Activated naive CD8-positive, alpha-beta T cell (primary cell): ENCODE measurements at regions not wholly inside any gene's neighbourhood (a gene's known extent, or its start where the extent isn't known, plus 50 kb on each side); places are given as distances from the start of the nearest gene placed in this dataset.
"Not testable (repeated sequence)": the region's sequence is repeated elsewhere in the genome, so short reads cannot be mapped to it uniquely, and the experiment has no call there.

ENCODE experiments used
- H3K27ac Mint-ChIP-seq: one replicate; pipeline ENCODE4 v1.8.0; 2021; ENCODE audit warnings: mixed read lengths
- H3K27me3 Mint-ChIP-seq: one replicate; pipeline ENCODE4 v1.8.0; 2021; ENCODE audit warnings: mixed read lengths
- H3K36me3 Mint-ChIP-seq: one replicate; pipeline ENCODE4 v1.8.0; 2021; ENCODE audit warnings: mixed read lengths
- H3K4me1 Mint-ChIP-seq: one replicate; pipeline ENCODE4 v1.8.0; 2021; ENCODE audit warnings: low read depth, mixed read lengths
- H3K4me3 Mint-ChIP-seq: one replicate; pipeline ENCODE4 v1.8.0; 2021; ENCODE audit warnings: mild to moderate bottlenecking, mixed read lengths
- H3K9me3 Mint-ChIP-seq: one replicate; pipeline ENCODE4 v1.8.0; 2021; ENCODE audit warnings: low read depth, mixed read lengths

- no peaks in the 10 kb centered on the region for H3K9me3 Mint-ChIP-seq
- H3K4me3 Mint-ChIP-seq = peak overlapping the region; percentile 86
- peak overlapping the region; percentile 99 for H3K27ac Mint-ChIP-seq
- no peaks in the 10 kb centered on the region for H3K36me3 Mint-ChIP-seq
- peaks cover 50% of the 10 kb centered on the region for H3K4me1 Mint-ChIP-seq
- no peaks in the 10 kb centered on the region for H3K27me3 Mint-ChIP-seq
Measured at GRCh38 chr1:148372731-148373130, 110.4 kb downstream of the PPIAL4G start.

DNA sequence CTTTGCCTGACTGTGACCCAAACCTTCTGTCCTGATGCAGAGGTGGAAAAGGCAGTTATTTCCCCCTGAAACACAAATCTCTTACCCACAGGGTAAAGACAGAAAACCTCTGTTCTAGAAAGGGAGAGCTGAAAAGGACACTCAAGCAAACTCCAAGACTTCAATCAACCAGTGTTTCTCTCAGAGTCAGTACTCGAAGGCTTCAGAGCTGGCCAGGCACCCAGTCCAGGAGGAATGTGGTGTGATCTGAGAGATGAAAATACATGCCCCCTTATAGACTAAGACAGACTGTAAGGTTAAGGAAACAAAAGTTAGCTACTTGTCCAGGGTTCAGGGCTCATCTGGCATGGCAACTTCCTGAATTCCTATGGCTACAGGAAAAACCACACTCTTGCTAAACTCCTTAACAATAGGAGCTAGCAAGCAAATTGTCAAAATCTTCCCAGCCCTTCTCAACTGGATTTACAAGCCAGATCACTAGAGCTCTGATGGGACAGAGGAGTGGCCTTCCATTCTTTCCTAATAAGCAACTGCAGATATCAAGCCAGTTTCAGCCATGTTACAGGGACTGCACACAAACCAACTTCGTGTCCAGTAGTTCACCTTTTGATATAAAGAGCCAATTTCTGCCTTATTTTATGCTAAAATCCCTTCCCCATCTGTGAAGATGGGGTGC lies 110.9 kb downstream of the PPIAL4G start:
- Mint-ChIP-seq H3K27ac (peak overlapping the region; percentile 99), H3K4me3 (peak overlapping the region; percentile 86), H3K4me1 (peaks cover 50% of the 10 kb centered on the region)
- H3K27me3 Mint-ChIP-seq, H3K9me3 Mint-ChIP-seq, H3K36me3 Mint-ChIP-seq: not testable (repeated sequence)

DNA sequence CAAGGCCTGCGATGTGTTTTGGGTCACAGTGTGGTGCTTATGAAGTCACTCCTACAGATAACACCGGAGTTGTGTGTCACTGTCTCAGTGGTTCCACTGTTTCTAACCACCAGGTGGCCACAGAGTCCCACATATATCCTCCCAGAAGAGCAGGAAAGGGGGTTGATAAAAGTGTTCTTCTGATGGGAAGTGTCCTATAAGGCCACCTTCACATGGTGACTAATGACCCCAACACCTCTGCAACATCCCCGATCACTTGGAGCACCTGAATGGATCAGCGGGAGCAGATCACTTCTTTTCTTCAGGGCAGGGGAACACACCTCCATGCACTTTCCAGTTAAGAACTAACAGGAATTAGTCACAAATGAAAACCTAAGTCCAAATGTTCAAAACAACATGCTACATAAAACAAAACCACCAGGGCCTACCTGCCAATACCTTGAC lies 111.5 kb downstream of the PPIAL4G start:
- H3K9me3 Mint-ChIP-seq, H3K36me3 Mint-ChIP-seq, H3K27me3 Mint-ChIP-seq: not testable (repeated sequence)
- Mint-ChIP-seq H3K4me3 (peak overlapping the region; percentile 69), H3K27ac (peak overlapping the region; percentile 99), H3K4me1 (peaks cover 50% of the 10 kb centered on the region)

DNA sequence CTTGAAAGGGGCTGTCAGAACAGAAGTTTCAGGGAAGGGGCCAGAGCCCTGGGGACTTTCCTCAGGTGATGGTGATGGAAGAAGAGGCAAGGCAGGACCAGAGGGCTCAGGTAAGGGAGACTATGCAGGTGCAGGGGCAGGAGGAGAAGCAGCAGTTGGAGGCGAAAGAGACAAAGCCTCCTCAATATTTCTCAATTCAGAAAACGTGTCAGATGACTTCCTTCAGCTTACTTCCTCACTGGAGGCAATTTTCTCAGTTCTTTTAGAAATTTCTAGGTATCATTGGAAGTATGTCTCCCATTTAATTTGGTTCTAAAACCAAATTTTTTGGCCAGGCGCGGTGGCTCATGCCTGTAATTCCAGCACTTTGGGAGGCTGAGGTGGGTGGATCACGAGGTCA lies 112.4 kb downstream of the PPIAL4G start:
- H3K36me3 Mint-ChIP-seq, H3K9me3 Mint-ChIP-seq, H3K27me3 Mint-ChIP-seq: not testable (repeated sequence)
- peak overlapping the region; percentile 99 for H3K27ac Mint-ChIP-seq
- H3K4me1 Mint-ChIP-seq = peaks cover 46% of the 10 kb centered on the region
- H3K4me3 Mint-ChIP-seq = peak overlapping the region; percentile 45

DNA sequence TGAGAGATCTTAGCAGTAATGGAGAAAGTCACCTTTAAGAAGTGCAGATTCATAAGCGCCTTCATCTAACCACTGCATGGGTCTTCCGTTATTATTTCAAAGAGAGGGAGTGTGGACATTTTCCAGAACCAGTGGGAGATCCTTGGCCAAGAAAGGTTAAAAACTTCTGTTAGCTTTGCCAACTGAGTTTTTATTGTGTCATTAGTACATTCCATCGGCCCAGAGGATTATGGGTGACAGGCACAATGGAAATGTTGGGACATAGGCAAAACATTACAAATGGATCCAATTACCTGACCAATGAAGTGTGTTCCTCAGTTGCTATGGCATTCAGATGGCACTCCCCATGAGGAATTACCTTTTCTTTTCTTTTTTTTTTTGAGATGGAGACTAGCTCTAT lies 115.5 kb downstream of the PPIAL4G start:
- no peaks in the 10 kb centered on the region for H3K36me3 Mint-ChIP-seq
- peak overlapping the region; percentile 1 for H3K27ac Mint-ChIP-seq
- H3K4me1 Mint-ChIP-seq = peaks cover 56% of the 10 kb centered on the region
- H3K9me3 Mint-ChIP-seq = no peaks in the 10 kb centered on the region
- H3K27me3 Mint-ChIP-seq = no peaks in the 10 kb centered on the region
- no peak overlapping the region for H3K4me3 Mint-ChIP-seq

DNA sequence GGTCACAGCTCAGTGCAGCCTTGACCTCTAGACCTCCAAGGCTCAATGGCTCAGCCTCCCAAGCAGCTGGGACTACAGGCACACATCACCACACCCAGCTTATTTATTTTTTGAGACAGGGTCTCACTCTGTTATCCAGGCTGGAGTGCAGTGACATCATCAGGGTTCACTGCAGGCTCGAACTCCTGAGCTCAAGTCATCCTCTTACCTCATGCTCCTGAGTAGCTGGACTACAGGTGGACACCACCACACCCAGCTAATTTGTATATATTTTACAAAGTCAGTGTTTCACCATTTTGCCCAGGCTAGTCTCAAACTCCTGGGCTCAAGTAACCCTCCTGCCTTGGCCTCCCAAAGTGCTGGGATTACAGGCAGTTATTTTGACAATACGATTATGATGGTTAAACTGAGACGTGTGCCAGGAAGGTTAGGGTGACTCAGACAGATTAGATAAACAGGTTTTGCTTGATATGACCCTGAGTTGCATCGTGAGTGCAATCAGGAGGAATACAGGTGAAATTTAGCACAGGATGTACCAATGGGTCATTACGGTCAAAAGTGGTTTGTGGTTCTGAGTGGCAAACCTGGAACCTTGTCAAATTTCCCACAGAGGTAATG lies 116.9 kb downstream of the PPIAL4G start:
- H3K4me3 Mint-ChIP-seq, H3K9me3 Mint-ChIP-seq: not testable (repeated sequence)

GRCh38 chr1:148365151-148365550 lies 118.0 kb downstream of the PPIAL4G start:
- Mint-ChIP-seq H3K27ac (peak overlapping the region; percentile 41), H3K4me1 (peaks cover 51% of the 10 kb centered on the region)
- not testable (repeated sequence) for H3K9me3 Mint-ChIP-seq, H3K4me3 Mint-ChIP-seq, H3K36me3 Mint-ChIP-seq, H3K27me3 Mint-ChIP-seq

More for the DNA sequence above, 116.9 kb downstream of the PPIAL4G start:
- not testable (repeated sequence) for H3K27me3 Mint-ChIP-seq, H3K27ac Mint-ChIP-seq, H3K36me3 Mint-ChIP-seq
- H3K4me1 Mint-ChIP-seq = peaks cover 56% of the 10 kb centered on the region

DNA sequence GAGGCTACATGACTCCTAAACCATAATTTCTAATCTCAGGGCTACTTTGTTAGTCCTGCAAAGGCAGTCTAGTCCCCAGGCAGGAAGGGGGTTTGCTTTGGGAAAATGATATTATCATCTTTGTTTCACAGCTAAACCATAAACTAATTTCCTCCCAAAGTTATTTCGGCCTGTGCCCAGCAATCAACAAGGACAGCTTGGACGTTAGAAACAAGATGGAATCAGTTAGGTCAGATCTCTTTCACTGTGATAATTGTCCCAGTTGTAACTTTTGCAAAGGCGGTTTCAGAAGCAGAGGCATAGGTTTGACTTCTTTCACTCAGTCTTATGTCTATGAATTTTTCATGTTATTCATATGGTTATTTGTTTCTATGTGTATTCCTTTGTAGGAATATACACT lies 119.1 kb downstream of the PPIAL4G start:
- not testable (repeated sequence) for H3K27me3 Mint-ChIP-seq, H3K36me3 Mint-ChIP-seq, H3K9me3 Mint-ChIP-seq
- peak overlapping the region; percentile 87 for H3K27ac Mint-ChIP-seq
- H3K4me3 Mint-ChIP-seq = peak overlapping the region; percentile 88
- H3K4me1 Mint-ChIP-seq = peaks cover 45% of the 10 kb centered on the region

- Mint-ChIP-seq H3K4me1 (peaks cover 45% of the 10 kb centered on the region), H3K36me3 (no peaks in the 10 kb centered on the region), H3K4me3 (peak overlapping the region; percentile 88), H3K9me3 (no peaks in the 10 kb centered on the region), H3K27ac (peak overlapping the region; percentile 87), H3K27me3 (no peaks in the 10 kb centered on the region)
Measured at GRCh38 chr1:148363439-148363810, 119.7 kb downstream of the PPIAL4G start.

DNA sequence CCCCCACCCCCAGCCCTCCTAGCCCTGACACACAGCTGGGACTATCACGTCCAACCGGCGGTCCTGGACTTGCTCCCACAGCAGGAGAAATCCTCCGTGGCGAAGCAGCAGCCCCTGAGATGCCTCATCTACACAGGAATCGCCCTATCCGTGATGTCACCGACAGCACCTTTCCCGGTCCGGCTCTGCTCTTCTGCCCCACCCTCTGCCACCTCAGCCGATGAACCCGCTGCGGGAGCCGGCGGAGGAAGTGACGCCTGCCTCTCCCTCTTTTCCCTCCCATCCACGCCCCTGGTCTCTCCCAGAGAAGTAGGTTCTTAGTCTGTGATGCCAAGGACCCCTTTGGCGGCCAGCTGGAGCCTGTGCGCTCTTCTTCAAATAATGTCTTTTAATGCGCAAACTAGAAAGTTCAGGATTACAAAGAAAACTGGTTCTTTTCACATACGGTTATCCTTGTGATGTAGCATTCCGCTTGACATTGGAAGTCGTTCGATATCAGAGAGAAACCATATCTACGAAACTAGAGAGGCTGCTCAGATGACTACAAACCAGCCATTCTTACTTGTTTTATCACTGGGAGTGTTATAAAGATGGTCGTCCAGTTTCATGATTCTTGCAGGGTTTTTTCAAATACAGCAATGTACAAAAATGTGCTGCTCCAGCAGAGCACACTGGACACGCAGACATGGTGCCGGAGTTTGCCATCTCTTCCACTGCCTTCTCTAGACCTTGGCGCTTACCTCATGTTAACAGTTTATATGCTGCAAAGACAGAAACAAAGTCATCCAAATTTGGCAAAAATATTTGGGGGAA lies 120.3 kb downstream of the PPIAL4G start:
- H3K27me3 Mint-ChIP-seq = no peaks in the 10 kb centered on the region
- peak overlapping the region; percentile 87 for H3K27ac Mint-ChIP-seq
- no peaks in the 10 kb centered on the region for H3K9me3 Mint-ChIP-seq
- H3K4me1 Mint-ChIP-seq = peaks cover 45% of the 10 kb centered on the region
- no peaks in the 10 kb centered on the region for H3K36me3 Mint-ChIP-seq
- peak overlapping the region; percentile 88 for H3K4me3 Mint-ChIP-seq

DNA sequence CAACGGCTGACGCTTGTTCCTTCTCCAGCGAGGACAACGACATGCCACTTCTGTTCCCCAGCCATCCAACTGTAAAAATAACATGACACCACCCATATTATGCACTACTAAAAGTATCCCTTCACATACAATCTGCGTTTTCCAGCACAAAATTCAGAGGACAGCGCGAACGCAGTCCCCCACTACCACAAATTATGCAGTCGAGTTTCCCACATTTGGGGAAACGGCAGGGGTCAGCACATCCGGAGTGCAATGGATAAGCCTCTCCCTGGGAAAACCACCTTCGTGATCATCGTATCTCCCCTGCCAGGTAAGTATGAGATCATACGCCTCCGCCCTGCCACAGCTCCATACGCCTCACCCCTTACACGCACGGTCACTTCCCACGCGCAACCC lies 120.9 kb downstream of the PPIAL4G start:
- Mint-ChIP-seq H3K27me3 (no peaks in the 10 kb centered on the region), H3K36me3 (no peaks in the 10 kb centered on the region), H3K4me1 (peaks cover 45% of the 10 kb centered on the region), H3K27ac (peak overlapping the region; percentile 87), H3K9me3 (no peaks in the 10 kb centered on the region), H3K4me3 (peak overlapping the region; percentile 88)

- H3K36me3 Mint-ChIP-seq, H3K9me3 Mint-ChIP-seq, H3K27me3 Mint-ChIP-seq: not testable (repeated sequence)
- peak overlapping the region; percentile 87 for H3K27ac Mint-ChIP-seq
- H3K4me1 Mint-ChIP-seq = peaks cover 45% of the 10 kb centered on the region
- peak overlapping the region; percentile 88 for H3K4me3 Mint-ChIP-seq
Measured at GRCh38 chr1:148361427-148362215, 121.5 kb downstream of the PPIAL4G start.

DNA sequence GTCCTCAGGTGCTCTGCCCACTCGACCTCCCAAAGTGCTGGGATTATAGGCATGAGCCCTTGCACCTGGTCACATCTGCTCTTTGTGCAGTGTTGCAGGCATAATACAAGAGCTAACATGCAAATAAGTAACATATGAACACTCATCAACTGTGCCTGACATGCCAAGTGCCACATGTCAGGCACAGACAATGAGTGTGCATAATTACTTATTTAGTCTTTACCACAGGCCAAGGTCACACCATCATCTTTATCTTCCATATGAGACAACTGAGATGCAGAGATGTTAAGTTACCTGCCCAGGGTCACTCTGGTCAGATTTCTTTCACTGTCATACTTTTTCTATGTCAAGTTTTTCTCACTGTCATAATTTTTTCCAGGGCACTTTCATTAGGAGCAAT lies 126.1 kb downstream of the PPIAL4G start:
- peaks cover 30% of the 10 kb centered on the region for H3K4me1 Mint-ChIP-seq

DNA sequence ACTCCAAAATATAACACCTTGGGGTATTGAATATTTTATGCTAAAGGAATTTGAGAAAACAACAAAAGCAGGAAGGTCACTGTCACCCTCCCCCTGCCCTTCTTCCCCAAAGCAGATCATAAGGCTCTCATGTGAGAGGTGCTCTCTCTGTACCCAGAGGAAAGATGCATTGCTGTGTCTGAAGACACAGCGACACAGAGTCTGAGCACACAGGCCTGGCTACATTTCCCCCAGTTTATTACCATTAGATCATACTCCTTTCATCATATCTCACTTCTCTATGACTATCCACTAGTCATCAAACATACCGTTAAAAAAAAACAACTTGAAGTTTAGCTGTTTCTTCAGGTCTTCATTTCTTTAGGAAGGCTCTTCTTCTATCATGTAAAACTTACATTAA lies 127.1 kb downstream of the PPIAL4G start:
- Mint-ChIP-seq H3K36me3 (no peaks in the 10 kb centered on the region), H3K4me1 (peaks cover 22% of the 10 kb centered on the region)

More for the DNA sequence above, 126.1 kb downstream of the PPIAL4G start:
- no peak overlapping the region for H3K4me3 Mint-ChIP-seq
- H3K9me3 Mint-ChIP-seq = no peaks in the 10 kb centered on the region
- H3K27me3 Mint-ChIP-seq = peaks cover 15% of the 10 kb centered on the region
- no peaks in the 10 kb centered on the region for H3K36me3 Mint-ChIP-seq
- no peak overlapping the region for H3K27ac Mint-ChIP-seq

GRCh38 chr1:148354913-148355308 lies 128.2 kb downstream of the PPIAL4G start:
- H3K4me3 Mint-ChIP-seq = no peak overlapping the region
- H3K9me3 Mint-ChIP-seq = no peaks in the 10 kb centered on the region
- no peaks in the 10 kb centered on the region for H3K36me3 Mint-ChIP-seq
- H3K27me3 Mint-ChIP-seq = peaks cover 24% of the 10 kb centered on the region
- H3K4me1 Mint-ChIP-seq = peaks cover 18% of the 10 kb centered on the region
- no peak overlapping the region for H3K27ac Mint-ChIP-seq

More for the DNA sequence above, 127.1 kb downstream of the PPIAL4G start:
- peaks cover 19% of the 10 kb centered on the region for H3K27me3 Mint-ChIP-seq
- no peaks in the 10 kb centered on the region for H3K9me3 Mint-ChIP-seq
- no peak overlapping the region for H3K4me3 Mint-ChIP-seq
- peak overlapping the region; percentile 4 for H3K27ac Mint-ChIP-seq
